ENCODE measurements at regions not wholly inside any gene's neighbourhood (a gene's known extent, or its start where the extent isn't known, plus 50 kb on each side); places are given as distances from the start of the nearest gene placed in this dataset.

DNA sequence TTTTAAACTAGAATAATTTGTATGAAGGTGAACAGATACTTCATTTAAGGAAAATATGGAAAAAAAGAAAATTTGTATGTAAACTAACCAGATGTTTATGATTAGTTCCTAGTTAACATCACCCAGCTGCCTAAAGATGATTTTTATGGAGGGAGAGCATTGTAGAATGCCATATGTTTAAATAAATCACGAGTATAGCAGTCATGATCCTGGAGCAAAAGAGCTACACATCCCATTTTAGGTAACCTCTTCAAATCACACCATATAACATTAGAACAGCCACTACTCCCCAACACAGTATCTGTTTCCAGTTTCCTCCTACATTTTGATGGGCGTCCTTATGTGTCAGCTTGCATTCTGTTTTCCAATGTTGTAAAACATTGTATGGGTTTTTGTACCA, 571.9 kb upstream of the FAM241A start:
- WGBS: 51% methylated on average over 2 of the region's 2 CpGs
- H3K4me1 ChIP-seq (ENCODE audit: control insufficient read depth in 4 of 4, insufficient read depth in 4 of 4, low read length in 3 of 4): no peaks in the 10 kb centered on the region
- DNase-seq (ENCODE audit: low spot score): no peak
- no peaks in the 10 kb centered on the region for H3K36me3 ChIP-seq (ENCODE audit: control insufficient read depth in 4 of 4, insufficient read depth in 3 of 4, low read depth in 1 of 4, low read length in 3 of 4)
- no peak overlapping the region for H3K4me3 ChIP-seq (ENCODE audit: low read depth in 1 of 3, low read length in 3 of 3)
- no peak overlapping the region for H3K9ac ChIP-seq (ENCODE audit: low read depth in 1 of 2, low read length in 2 of 2)
- no peak overlapping the region for H3K27ac ChIP-seq (ENCODE audit: low read depth in 1 of 2, low read length in 2 of 2)
- peaks cover 0 to 2% (median 0%) of the 10 kb centered on the region in 4 donors for H3K27me3 ChIP-seq (ENCODE audit: control insufficient read depth in 4 of 4, insufficient read depth in 4 of 4, low read length in 3 of 4)
- no peak for TF ChIP-seq SP1 (IDR thresholded peaks at IDR 0.05)
- TF ChIP-seq, protein P1, sequence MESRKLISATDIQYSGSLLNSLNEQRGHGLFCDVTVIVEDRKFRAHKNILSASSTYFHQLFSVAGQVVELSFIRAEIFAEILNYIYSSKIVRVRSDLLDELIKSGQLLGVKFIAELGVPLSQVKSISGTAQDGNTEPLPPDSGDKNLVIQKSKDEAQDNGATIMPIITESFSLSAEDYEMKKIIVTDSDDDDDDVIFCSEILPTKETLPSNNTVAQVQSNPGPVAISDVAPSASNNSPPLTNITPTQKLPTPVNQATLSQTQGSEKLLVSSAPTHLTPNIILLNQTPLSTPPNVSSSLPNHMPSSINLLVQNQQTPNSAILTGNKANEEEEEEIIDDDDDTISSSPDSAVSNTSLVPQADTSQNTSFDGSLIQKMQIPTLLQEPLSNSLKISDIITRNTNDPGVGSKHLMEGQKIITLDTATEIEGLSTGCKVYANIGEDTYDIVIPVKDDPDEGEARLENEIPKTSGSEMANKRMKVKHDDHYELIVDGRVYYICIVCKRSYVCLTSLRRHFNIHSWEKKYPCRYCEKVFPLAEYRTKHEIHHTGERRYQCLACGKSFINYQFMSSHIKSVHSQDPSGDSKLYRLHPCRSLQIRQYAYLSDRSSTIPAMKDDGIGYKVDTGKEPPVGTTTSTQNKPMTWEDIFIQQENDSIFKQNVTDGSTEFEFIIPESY (IDR thresholded peaks at IDR 0.05): no peak
- H3K9me3 ChIP-seq (ENCODE audit: control insufficient read depth in 4 of 4, low read length in 3 of 4): no peaks in the 10 kb centered on the region

- TF ChIP-seq MAX (IDR thresholded peaks at IDR 0.05): no peak
- Histone ChIP-seq H3K4me1 (ENCODE audit: control insufficient read depth in 4 of 4, insufficient read depth in 4 of 4, low read length in 3 of 4) (no peaks in the 10 kb centered on the region), H3K9ac (ENCODE audit: low read depth in 1 of 2, low read length in 2 of 2) (no peak overlapping the region)
Observed at GRCh38 chr4:111579767-111580166, 565.5 kb upstream of the FAM241A start.

GRCh38 chr4:111595456-111595855, 549.8 kb upstream of the FAM241A start:
- Histone ChIP-seq H3K9me3 (ENCODE audit: control insufficient read depth in 4 of 4, low read length in 3 of 4) (no peaks in the 10 kb centered on the region), H3K9ac (ENCODE audit: low read depth in 1 of 2, low read length in 2 of 2) (no peak overlapping the region), H3K4me3 (ENCODE audit: low read depth in 1 of 3, low read length in 3 of 3) (no peak overlapping the region), H3K4me1 (ENCODE audit: control insufficient read depth in 4 of 4, insufficient read depth in 4 of 4, low read length in 3 of 4) (no peaks in the 10 kb centered on the region), H3K36me3 (ENCODE audit: control insufficient read depth in 4 of 4, insufficient read depth in 3 of 4, low read depth in 1 of 4, low read length in 3 of 4) (no peaks in the 10 kb centered on the region), H3K27ac (ENCODE audit: low read depth in 1 of 2, low read length in 2 of 2) (no peak overlapping the region), H3K27me3 (ENCODE audit: control insufficient read depth in 4 of 4, insufficient read depth in 4 of 4, low read length in 3 of 4) (no peaks in the 10 kb centered on the region)
- 91% methylated on average over 3 of the region's 3 CpGs for WGBS
- DNase-seq (ENCODE audit: low spot score): no peak
- TF ChIP-seq HNF4A (conservative IDR thresholded peaks at IDR 0.05) (no peak), FOXA1 (IDR thresholded peaks at IDR 0.05) (no peak), JUND (IDR thresholded peaks at IDR 0.05) (no peak), GABPA (IDR thresholded peaks at IDR 0.05 in 1 of 2, conservative IDR thresholded peaks at IDR 0.05 in 1 of 2) (no peak), YY1 (IDR thresholded peaks at IDR 0.05) (no peak), RAD21 (IDR thresholded peaks at IDR 0.05) (no peak)

More at GRCh38 chr4:111579767-111580166, 565.5 kb upstream of the FAM241A start:
- H3K4me3 ChIP-seq (ENCODE audit: low read depth in 1 of 3, low read length in 3 of 3): no peak overlapping the region
- H3K27me3 ChIP-seq (ENCODE audit: control insufficient read depth in 4 of 4, insufficient read depth in 4 of 4, low read length in 3 of 4): no peaks in the 10 kb centered on the region
- H3K36me3 ChIP-seq (ENCODE audit: control insufficient read depth in 4 of 4, insufficient read depth in 3 of 4, low read depth in 1 of 4, low read length in 3 of 4): no peaks in the 10 kb centered on the region
- DNase-seq (ENCODE audit: low spot score): no peak
- H3K27ac ChIP-seq (ENCODE audit: low read depth in 1 of 2, low read length in 2 of 2): no peak overlapping the region
- H3K9me3 ChIP-seq (ENCODE audit: control insufficient read depth in 4 of 4, low read length in 3 of 4): peaks cover 0 to 5% (median 4%) of the 10 kb centered on the region in 4 donors

- H3K4me1 ChIP-seq (ENCODE audit: control insufficient read depth in 4 of 4, insufficient read depth in 4 of 4, low read length in 3 of 4): no peaks in the 10 kb centered on the region
- WGBS: 86% methylated on average over 4 of the region's 4 CpGs
- no peak for DNase-seq (ENCODE audit: low spot score)
- no peak overlapping the region for H3K27ac ChIP-seq (ENCODE audit: low read depth in 1 of 2, low read length in 2 of 2)
- H3K27me3 ChIP-seq (ENCODE audit: control insufficient read depth in 4 of 4, insufficient read depth in 4 of 4, low read length in 3 of 4): no peaks in the 10 kb centered on the region
- H3K4me3 ChIP-seq (ENCODE audit: low read depth in 1 of 3, low read length in 3 of 3): no peak overlapping the region
- H3K9ac ChIP-seq (ENCODE audit: low read depth in 1 of 2, low read length in 2 of 2): no peak overlapping the region
- H3K9me3 ChIP-seq (ENCODE audit: control insufficient read depth in 4 of 4, low read length in 3 of 4): no peaks in the 10 kb centered on the region
- H3K36me3 ChIP-seq (ENCODE audit: control insufficient read depth in 4 of 4, insufficient read depth in 3 of 4, low read depth in 1 of 4, low read length in 3 of 4): no peaks in the 10 kb centered on the region
- TF ChIP-seq, protein P2, sequence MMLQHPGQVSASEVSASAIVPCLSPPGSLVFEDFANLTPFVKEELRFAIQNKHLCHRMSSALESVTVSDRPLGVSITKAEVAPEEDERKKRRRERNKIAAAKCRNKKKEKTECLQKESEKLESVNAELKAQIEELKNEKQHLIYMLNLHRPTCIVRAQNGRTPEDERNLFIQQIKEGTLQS (IDR thresholded peaks at IDR 0.05): no peak
- TF ChIP-seq RAD21 (IDR thresholded peaks at IDR 0.05): no peak
- no peak for TF ChIP-seq JUND (IDR thresholded peaks at IDR 0.05)
- no peak for TF ChIP-seq MAX (IDR thresholded peaks at IDR 0.05)
- no peak for TF ChIP-seq NR2F2 (IDR thresholded peaks at IDR 0.05)
- no peak for TF ChIP-seq TAF1 (conservative IDR thresholded peaks at IDR 0.05)
- TF ChIP-seq REST (IDR thresholded peaks at IDR 0.05): no peak
- TF ChIP-seq EGR1 (IDR thresholded peaks at IDR 0.05; ENCODE audit: low read depth in 2 of 2): no peak
- TF ChIP-seq, protein P3, sequence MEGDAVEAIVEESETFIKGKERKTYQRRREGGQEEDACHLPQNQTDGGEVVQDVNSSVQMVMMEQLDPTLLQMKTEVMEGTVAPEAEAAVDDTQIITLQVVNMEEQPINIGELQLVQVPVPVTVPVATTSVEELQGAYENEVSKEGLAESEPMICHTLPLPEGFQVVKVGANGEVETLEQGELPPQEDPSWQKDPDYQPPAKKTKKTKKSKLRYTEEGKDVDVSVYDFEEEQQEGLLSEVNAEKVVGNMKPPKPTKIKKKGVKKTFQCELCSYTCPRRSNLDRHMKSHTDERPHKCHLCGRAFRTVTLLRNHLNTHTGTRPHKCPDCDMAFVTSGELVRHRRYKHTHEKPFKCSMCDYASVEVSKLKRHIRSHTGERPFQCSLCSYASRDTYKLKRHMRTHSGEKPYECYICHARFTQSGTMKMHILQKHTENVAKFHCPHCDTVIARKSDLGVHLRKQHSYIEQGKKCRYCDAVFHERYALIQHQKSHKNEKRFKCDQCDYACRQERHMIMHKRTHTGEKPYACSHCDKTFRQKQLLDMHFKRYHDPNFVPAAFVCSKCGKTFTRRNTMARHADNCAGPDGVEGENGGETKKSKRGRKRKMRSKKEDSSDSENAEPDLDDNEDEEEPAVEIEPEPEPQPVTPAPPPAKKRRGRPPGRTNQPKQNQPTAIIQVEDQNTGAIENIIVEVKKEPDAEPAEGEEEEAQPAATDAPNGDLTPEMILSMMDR (IDR thresholded peaks at IDR 0.05; ENCODE audit: low read depth, low read length, missing input control): no peak
- no peak for TF ChIP-seq RXRA (IDR thresholded peaks at IDR 0.05)
- no peak for TF ChIP-seq FOXA1 (IDR thresholded peaks at IDR 0.05)
- TF ChIP-seq YY1 (IDR thresholded peaks at IDR 0.05): no peak
Observed at GRCh38 chr4:111596491-111596890, 548.8 kb upstream of the FAM241A start.

Measured in liver (tissue), 8 donors.